Smooth muscle cell (in vitro differentiated cells): ENCODE measurements at regions not wholly inside any gene's neighbourhood (a gene's known extent, or its start where the extent isn't known, plus 50 kb on each side); places are given as distances from the start of the nearest gene placed in this dataset.

Experiments used
- DNase-seq: peaks from one replicate; lab custom pipeline; 2025; ENCODE audit not compliant: unreplicated experiment; lab: John Stamatoyannopoulos, UW
- H2AFZ ChIP-seq: fragments of 200-600 bp; sonication (generic); 2 replicates; pipeline ENCODE4 v1.6.0; 2016; ENCODE audit warnings: antibody characterized with exemption, low read depth, mild to moderate bottlenecking
- H3F3A ChIP-seq: fragments of 200-600 bp; sonication (generic); 2 replicates; pipeline ENCODE4 v1.6.0; 2017; ENCODE audit warnings: antibody characterized with exemption, low read depth
- H3K27ac ChIP-seq: fragments of 200-600 bp; sonication (generic); 2 replicates; pipeline ENCODE4 v1.5.1; 2016; ENCODE audit warnings: low read depth, mild to moderate bottlenecking
- H3K27me3 ChIP-seq: fragments of 200-600 bp; sonication (generic); 2 replicates; pipeline ENCODE4 v1.6.1; 2016; ENCODE audit warnings: low read depth, mild to moderate bottlenecking
- H3K36me3 ChIP-seq: fragments of 200-600 bp; sonication (generic); 2 replicates; pipeline ENCODE4 v1.5.1; 2016; ENCODE audit warnings: low read depth
- H3K4me1 ChIP-seq: fragments of 200-600 bp; sonication (generic); 2 replicates; pipeline ENCODE4 v1.5.1; 2016; ENCODE audit warnings: low read depth
- H3K4me2 ChIP-seq: fragments of 200-600 bp; sonication (generic); 2 replicates; pipeline ENCODE4 v1.6.0; 2016; ENCODE audit warnings: mild to moderate bottlenecking
- H3K4me3 ChIP-seq: fragments of 200-600 bp; sonication (generic); 2 replicates; pipeline ENCODE4 v1.5.1; 2016; ENCODE audit warnings: mild to moderate bottlenecking
- H3K79me2 ChIP-seq: fragments of 200-600 bp; sonication (generic); 2 replicates; pipeline ENCODE4 v1.6.0; 2016; ENCODE audit warnings: low read depth, mild to moderate bottlenecking
- H3K9ac ChIP-seq: fragments of 200-600 bp; sonication (generic); 2 replicates; pipeline ENCODE4 v1.6.0; 2016; ENCODE audit warnings: low read depth
- H3K9me3 ChIP-seq: fragments of 200-600 bp; sonication (generic); replicated peaks from 2 replicates; pipeline ENCODE4 v1.5.1; 2016; ENCODE audit warnings: low read depth
- H4K20me1 ChIP-seq: fragments of 200-600 bp; sonication (generic); 2 replicates; pipeline ENCODE4 v1.6.0; 2016; ENCODE audit warnings: low read depth
- WGBS: methylation state at CpG from one replicate; pipeline ENCODE4 v1.1.7; 2016; ENCODE audit warnings: low lambda C conversion rate; 5-methylcytosine and 5-hydroxymethylcytosine counted together
- TF ChIP-seq, protein P1 (sequence below): fragments of 200-600 bp; sonication (generic); IDR thresholded peaks from 2 replicates; pipeline ENCODE4 v1.5.1; 2017; ENCODE audit warnings: borderline replicate concordance, mild to moderate bottlenecking, antibody characterized with exemption; ENCODE audit not compliant: insufficient read depth, poor library complexity, severe bottlenecking

GRCh38 chr2:223142118-223142517, 90.1 kb downstream of the KCNE4 start:
- Histone ChIP-seq H4K20me1 (no peaks in the 10 kb centered on the region), H3K9me3 (no peaks in the 10 kb centered on the region), H3K9ac (no peak overlapping the region), H3K4me2 (no peak overlapping the region), H2AFZ (no peak overlapping the region), H3F3A (no peaks in the 10 kb centered on the region), H3K79me2 (no peaks in the 10 kb centered on the region), H3K27ac (no peak overlapping the region), H3K36me3 (no peaks in the 10 kb centered on the region), H3K4me1 (no peaks in the 10 kb centered on the region), H3K4me3 (no peak overlapping the region), H3K27me3 (no peaks in the 10 kb centered on the region)
- 89% methylated on average over 7 of the region's 7 CpGs for WGBS
- TF ChIP-seq, protein P1, sequence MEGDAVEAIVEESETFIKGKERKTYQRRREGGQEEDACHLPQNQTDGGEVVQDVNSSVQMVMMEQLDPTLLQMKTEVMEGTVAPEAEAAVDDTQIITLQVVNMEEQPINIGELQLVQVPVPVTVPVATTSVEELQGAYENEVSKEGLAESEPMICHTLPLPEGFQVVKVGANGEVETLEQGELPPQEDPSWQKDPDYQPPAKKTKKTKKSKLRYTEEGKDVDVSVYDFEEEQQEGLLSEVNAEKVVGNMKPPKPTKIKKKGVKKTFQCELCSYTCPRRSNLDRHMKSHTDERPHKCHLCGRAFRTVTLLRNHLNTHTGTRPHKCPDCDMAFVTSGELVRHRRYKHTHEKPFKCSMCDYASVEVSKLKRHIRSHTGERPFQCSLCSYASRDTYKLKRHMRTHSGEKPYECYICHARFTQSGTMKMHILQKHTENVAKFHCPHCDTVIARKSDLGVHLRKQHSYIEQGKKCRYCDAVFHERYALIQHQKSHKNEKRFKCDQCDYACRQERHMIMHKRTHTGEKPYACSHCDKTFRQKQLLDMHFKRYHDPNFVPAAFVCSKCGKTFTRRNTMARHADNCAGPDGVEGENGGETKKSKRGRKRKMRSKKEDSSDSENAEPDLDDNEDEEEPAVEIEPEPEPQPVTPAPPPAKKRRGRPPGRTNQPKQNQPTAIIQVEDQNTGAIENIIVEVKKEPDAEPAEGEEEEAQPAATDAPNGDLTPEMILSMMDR, result no peak
- DNase-seq, result no peak

DNA sequence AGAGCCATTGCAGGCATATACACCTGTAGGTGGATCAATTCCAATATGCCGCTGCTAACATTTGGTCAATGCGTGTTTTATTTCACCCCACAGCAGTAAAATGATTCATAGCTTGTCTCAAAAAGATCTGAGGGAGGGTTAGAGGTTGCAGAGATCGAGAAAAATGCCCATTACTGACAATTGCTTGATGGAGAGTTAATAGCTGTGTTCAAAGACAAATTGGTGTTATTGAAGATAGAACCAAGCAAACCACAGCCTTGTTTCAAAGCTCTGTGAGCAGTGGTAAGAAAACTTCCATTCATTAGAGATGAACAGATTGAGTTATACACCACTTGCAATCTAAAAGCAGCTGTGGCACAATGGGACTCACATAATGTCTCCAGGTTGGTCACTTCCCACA, 95.4 kb downstream of the KCNE4 start:
- Histone ChIP-seq H3K4me3 (no peak overlapping the region), H2AFZ (no peak overlapping the region), H3K9me3 (no peaks in the 10 kb centered on the region), H3K27me3 (no peaks in the 10 kb centered on the region), H3K36me3 (no peaks in the 10 kb centered on the region), H3K27ac (no peak overlapping the region), H3K9ac (no peak overlapping the region), H3K4me2 (no peak overlapping the region), H4K20me1 (no peaks in the 10 kb centered on the region), H3F3A (no peaks in the 10 kb centered on the region), H3K79me2 (no peaks in the 10 kb centered on the region), H3K4me1 (no peaks in the 10 kb centered on the region)
- DNase-seq, result no peak
- TF ChIP-seq, protein P1, result no peak
- 77% methylated on average over 3 of the region's 3 CpGs for WGBS

GRCh38 chr2:223148516-223148915, 96.5 kb downstream of the KCNE4 start:
- no peak for DNase-seq
- no peaks in the 10 kb centered on the region for H3K9me3 ChIP-seq
- 95% methylated on average over 3 of the region's 3 CpGs for WGBS

DNA sequence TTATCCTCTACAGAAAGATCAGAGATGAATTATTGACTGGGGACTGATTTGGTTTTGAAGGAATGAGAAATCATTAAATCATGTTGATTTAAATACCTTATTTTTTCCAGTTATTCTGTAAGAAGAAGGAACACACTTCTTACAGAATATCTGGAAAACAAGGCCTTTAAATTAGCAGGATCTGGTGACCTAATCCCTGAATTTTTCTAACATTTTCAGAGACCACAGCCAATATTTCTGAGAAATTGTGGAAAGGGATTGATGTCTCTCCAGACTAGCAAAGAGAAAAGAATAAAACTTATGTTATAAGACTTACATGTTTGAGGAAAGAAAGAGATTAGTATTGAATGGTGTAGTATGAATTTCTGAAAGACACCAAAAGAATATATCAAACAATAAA, 104.0 kb downstream of the KCNE4 start:
- Histone ChIP-seq H3F3A (no peaks in the 10 kb centered on the region), H3K9ac (no peak overlapping the region), H2AFZ (no peak overlapping the region), H3K4me1 (no peaks in the 10 kb centered on the region), H3K4me3 (no peak overlapping the region), H3K36me3 (no peaks in the 10 kb centered on the region), H3K9me3 (no peaks in the 10 kb centered on the region), H4K20me1 (no peaks in the 10 kb centered on the region), H3K27ac (no peak overlapping the region), H3K27me3 (no peaks in the 10 kb centered on the region), H3K4me2 (no peak overlapping the region), H3K79me2 (no peaks in the 10 kb centered on the region)
- TF ChIP-seq, protein P1, result no peak
- DNase-seq, result no peak

More at GRCh38 chr2:223148516-223148915, 96.5 kb downstream of the KCNE4 start:
- Histone ChIP-seq H2AFZ (no peak overlapping the region), H3K4me1 (no peaks in the 10 kb centered on the region), H3K4me3 (no peak overlapping the region), H3K4me2 (no peak overlapping the region), H3K27ac (no peak overlapping the region), H3K27me3 (no peaks in the 10 kb centered on the region), H4K20me1 (no peaks in the 10 kb centered on the region), H3K79me2 (no peaks in the 10 kb centered on the region), H3K36me3 (no peaks in the 10 kb centered on the region), H3F3A (no peaks in the 10 kb centered on the region), H3K9ac (no peak overlapping the region)
- TF ChIP-seq, protein P1, result no peak
